Effector CD8-positive, alpha-beta T cell (primary cell): ENCODE measurements at regions not wholly inside any gene's neighbourhood (a gene's known extent, or its start where the extent isn't known, plus 50 kb on each side); places are given as distances from the start of the nearest gene placed in this dataset.
"Not testable (repeated sequence)": the region's sequence is repeated elsewhere in the genome, so short reads cannot be mapped to it uniquely, and the experiment has no call there.

Experiments
- DNase-seq: peaks from one replicate; lab custom pipeline; 2025; lab: John Stamatoyannopoulos, UW

GRCh38 chr1:148432318-148432717 is 50.8 kb downstream of the PPIAL4G start:
- not testable (repeated sequence) for DNase-seq

GRCh38 chr1:148429856-148430255 is 53.2 kb downstream of the PPIAL4G start:
- DNase-seq = not testable (repeated sequence)

- not testable (repeated sequence) for DNase-seq
Observed at GRCh38 chr1:148426940-148427611, 56.0 kb downstream of the PPIAL4G start.

- DNase-seq = not testable (repeated sequence)
Observed at GRCh38 chr1:148426385-148426784, 56.7 kb downstream of the PPIAL4G start.

GRCh38 chr1:148424143-148425003 is 58.7 kb downstream of the PPIAL4G start:
- DNase-seq = not testable (repeated sequence)

GRCh38 chr1:148422921-148423320 is 60.2 kb downstream of the PPIAL4G start:
- DNase-seq = not testable (repeated sequence)

- not testable (repeated sequence) for DNase-seq
Observed at GRCh38 chr1:148417241-148417640, 65.9 kb downstream of the PPIAL4G start.

- DNase-seq = not testable (repeated sequence)
Observed at GRCh38 chr1:148413385-148413784, 69.7 kb downstream of the PPIAL4G start.

- DNase-seq = not testable (repeated sequence)
Observed at GRCh38 chr1:148404786-148405568, 78.1 kb downstream of the PPIAL4G start.

- DNase-seq = not testable (repeated sequence)
Observed at GRCh38 chr1:148403925-148404324, 79.2 kb downstream of the PPIAL4G start.

- DNase-seq = not testable (repeated sequence)
Observed at GRCh38 chr1:148403085-148403456, 80.0 kb downstream of the PPIAL4G start.

- DNase-seq = peak; percentile 72
Observed at GRCh38 chr1:148402152-148403084, 80.7 kb downstream of the PPIAL4G start.

GRCh38 chr1:148397516-148397915 is 85.6 kb downstream of the PPIAL4G start:
- DNase-seq = not testable (repeated sequence)

GRCh38 chr1:148392505-148392904 is 90.6 kb downstream of the PPIAL4G start:
- not testable (repeated sequence) for DNase-seq

GRCh38 chr1:148391323-148391722 is 91.8 kb downstream of the PPIAL4G start:
- DNase-seq = not testable (repeated sequence)

- DNase-seq = no peak
Observed at GRCh38 chr1:148389027-148389339, 94.1 kb downstream of the PPIAL4G start.

GRCh38 chr1:148388260-148389026 is 94.7 kb downstream of the PPIAL4G start:
- DNase-seq = peak; percentile 77

GRCh38 chr1:148387949-148388259 is 95.2 kb downstream of the PPIAL4G start:
- DNase-seq = not testable (repeated sequence)

- not testable (repeated sequence) for DNase-seq
Observed at GRCh38 chr1:148387122-148387948, 95.8 kb downstream of the PPIAL4G start.

GRCh38 chr1:148386617-148387016 is 96.5 kb downstream of the PPIAL4G start:
- DNase-seq = no peak
